GM19468 (cell line): ENCODE measurements at regions not wholly inside any gene's neighbourhood (a gene's known extent, or its start where the extent isn't known, plus 50 kb on each side); places are given as distances from the start of the nearest gene placed in this dataset.

ENCODE experiments used
- ATAC-seq: cut with Tn5 transposase; IDR thresholded peaks from one replicate; pipeline ENCODE4 v1.9.1; 2021; ENCODE audit warnings: mild to moderate bottlenecking, moderate library complexity, moderate number of reproducible peaks; ENCODE audit not compliant: unreplicated experiment; ENCODE audit errors: extremely low read depth

GRCh38 chr1:232557096-232557495, 72.8 kb downstream of the SIPA1L2 start:
- ATAC-seq: no peak

- ATAC-seq: no peak
These were observed 73.6 kb downstream of the SIPA1L2 start for GRCh38 chr1:232556351-232556750.

- no peak for ATAC-seq
These were observed 74.3 kb downstream of the SIPA1L2 start for GRCh38 chr1:232555494-232556210.

GRCh38 chr1:232554409-232554808, 75.5 kb downstream of the SIPA1L2 start:
- ATAC-seq: no peak

GRCh38 chr1:232553809-232554208, 76.1 kb downstream of the SIPA1L2 start:
- ATAC-seq: no peak

DNA sequence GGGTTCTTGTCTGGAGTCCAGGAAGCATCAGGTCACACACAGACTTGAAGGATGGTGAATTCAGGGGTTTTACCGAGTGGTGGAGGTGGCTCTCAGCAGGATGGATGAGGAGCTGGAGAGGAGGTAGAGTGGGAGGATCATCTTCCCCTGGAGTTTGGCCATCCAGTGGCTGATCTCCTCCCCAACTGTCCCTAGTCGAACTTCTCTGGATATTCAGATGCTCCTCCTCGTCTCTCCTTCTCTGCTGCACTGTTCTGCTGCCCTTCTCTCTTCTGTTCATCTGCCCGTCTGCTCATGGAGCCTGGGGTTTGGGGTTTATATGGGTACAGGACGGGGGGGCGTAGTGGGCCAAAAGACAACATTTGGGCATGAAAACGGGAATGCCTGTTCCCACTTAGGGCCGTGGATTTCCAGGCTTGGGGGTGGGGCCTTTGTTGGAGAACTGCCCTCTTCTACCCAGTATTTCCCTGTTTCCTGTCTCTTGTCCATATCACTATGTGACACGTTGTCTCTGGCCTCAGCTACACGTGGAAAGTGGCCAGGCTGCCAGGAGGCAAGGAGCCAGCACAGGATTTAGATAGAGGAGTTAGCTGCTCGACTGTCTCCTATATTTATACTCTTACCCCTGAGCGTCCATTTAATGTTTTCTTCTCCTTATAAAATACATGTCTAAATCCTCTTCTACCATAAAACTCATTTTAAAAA, 76.7 kb downstream of the SIPA1L2 start:
- ATAC-seq: no peak

DNA sequence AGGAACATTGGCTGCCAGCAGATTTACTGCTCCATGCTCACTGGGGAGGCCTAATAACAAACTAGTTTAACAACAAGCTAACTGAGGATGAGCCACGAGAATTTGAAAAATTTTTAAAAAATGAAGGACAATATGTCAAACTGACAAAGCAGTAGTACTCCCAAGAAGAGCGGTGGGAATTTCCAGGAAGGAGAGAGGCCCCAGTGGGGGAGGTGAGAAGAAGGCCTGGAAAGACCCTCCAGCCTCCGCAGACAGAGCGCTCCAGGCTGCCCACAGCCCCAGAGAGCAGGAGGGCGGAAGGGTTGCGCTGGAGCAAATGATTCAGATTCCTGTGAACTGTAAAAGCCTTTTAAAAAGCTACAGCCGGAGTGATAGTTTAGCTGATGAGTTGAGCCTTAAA, 78.5 kb downstream of the SIPA1L2 start:
- no peak for ATAC-seq

- no peak for ATAC-seq
These were observed 79.9 kb downstream of the SIPA1L2 start for GRCh38 chr1:232550007-232550406.

- ATAC-seq: no peak
These were observed 81.2 kb downstream of the SIPA1L2 start for GRCh38 chr1:232548691-232549090.

DNA sequence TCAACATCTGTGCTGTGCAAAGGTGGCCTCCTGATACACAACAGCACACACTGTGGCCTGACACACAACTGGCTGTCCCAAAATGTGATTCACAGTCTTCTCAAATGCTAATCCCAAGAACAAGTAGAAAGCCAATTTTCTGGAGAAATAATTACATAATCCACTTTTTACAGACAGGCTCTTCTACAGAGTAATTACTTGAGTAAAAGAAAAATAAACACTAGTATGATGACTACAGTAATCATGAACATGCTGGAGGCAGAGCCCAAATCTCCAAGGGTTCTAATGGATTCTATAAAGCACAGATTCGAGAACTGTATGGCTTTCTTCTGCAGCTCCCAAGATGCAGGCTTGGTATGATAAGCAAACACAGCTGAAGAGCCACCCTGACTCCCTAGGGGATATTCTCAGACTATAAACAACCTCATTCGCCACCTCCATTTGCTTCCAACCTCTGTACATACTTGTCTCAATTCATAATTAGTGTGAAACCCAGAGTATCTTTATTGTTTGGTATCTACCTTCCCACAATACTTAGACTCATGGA, 81.9 kb downstream of the SIPA1L2 start:
- ATAC-seq: no peak

- no peak for ATAC-seq
These were observed 87.0 kb downstream of the SIPA1L2 start for GRCh38 chr1:232542633-232543593.

DNA sequence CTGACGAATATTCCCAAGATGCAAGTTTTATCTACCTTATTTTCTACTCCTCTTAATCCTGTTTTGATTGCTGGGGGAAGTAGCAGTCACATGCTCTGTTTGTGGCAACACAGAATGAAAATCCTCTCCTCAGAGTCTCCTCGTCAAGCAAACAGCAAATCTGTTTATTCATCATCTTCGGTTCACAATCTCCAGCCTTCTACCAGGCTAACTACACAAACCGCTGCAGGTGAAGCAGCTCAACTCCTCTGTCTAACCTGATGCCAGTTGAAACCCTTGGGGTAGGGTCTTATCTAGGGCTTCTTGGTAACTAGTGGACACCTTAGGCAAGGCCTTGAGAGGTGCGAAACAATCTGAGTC, 91.0 kb downstream of the SIPA1L2 start:
- no peak for ATAC-seq

DNA sequence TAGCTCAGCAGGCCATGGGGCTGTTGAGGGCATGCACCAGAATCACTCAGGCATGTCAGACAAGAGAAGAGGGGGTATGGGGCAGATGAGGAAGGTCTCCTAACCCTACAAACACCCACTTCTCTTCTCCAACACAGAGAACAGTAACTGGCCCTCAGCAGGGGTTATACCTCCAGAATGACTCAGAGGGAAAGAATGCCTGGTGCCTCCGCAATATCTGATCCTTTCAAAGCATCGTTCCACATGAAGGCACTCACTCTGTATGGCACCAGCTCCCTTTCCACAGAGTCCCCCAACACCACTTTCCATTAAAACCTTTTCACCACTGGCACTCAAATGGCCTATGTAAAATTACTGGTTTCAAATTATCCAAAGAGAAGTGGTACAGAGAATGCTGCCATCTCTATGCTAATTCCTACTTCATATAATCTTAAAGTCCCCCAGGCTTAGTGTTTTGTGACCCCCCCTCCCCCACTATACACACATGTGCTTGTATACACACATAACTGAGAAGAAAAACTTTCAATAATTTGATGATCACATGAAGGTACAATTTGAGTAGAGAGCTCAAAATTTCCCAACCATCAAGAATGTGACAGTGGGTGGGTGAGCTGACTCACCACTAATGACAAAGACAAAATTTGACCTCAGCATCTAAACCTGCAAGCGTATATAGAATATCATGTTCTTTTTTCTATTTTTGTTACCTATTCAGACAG, 91.5 kb downstream of the SIPA1L2 start:
- ATAC-seq: no peak

- no peak for ATAC-seq
These were observed 95.1 kb downstream of the SIPA1L2 start for GRCh38 chr1:232534552-232535517.

- ATAC-seq: no peak
These were observed 96.6 kb downstream of the SIPA1L2 start for GRCh38 chr1:232533328-232533727.

GRCh38 chr1:232532901-232533300, 97.0 kb downstream of the SIPA1L2 start:
- no peak for ATAC-seq

DNA sequence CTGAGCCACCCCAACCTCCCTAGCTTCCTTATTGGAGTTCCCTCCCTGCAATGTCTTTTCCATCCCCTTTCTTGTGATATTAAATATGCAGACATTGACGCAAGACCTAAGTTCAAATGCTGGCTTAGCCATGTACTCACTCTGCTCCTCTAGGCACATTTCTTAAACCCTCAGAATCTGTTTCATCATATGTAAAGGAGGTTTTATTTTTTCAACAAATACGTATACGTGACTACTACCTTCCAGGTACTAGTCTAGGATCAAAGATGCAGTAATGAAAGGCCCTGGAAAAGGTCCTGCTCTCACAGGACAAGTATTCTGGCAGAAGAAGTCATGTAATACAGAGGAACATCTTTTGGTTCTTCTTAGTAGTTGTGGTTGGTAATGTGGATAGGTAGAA, 98.6 kb downstream of the SIPA1L2 start:
- ATAC-seq: no peak

- ATAC-seq: no peak
These were observed 100.2 kb downstream of the SIPA1L2 start for GRCh38 chr1:232529747-232530146.
